Stimulated activated CD4-positive, alpha-beta T cell treated with anti-CD3 and anti-CD28 coated beads, Interleukin-12 subunit alpha, Interleukin-12 subunit beta, amount 100 ng/mL, for 24 hours (primary cell): ENCODE measurements at regions not wholly inside any gene's neighbourhood (a gene's known extent, or its start where the extent isn't known, plus 50 kb on each side); places are given as distances from the start of the nearest gene placed in this dataset.

Source experiments
- DNase-seq, 2 experiments: peaks; one replicate each; pipeline ENCODE4 v3.0.0-alpha.2; 2020; ENCODE audit warnings: low read depth in 2 of 2

GRCh38 chr4:104795264-104795939, 300.7 kb upstream of the CXXC4 start:
- DNase-seq, result no peak

- DNase-seq, result no peak
Observed at GRCh38 chr4:104811727-104812126, 317.0 kb upstream of the CXXC4 start.

- DNase-seq, result no peak
Observed at GRCh38 chr4:104815665-104816064, 321.0 kb upstream of the CXXC4 start.

GRCh38 chr4:104818579-104818978, 323.9 kb upstream of the CXXC4 start:
- no peak for DNase-seq

- DNase-seq, result no peak
Observed at GRCh38 chr4:104826171-104826570, 320.5 kb upstream of the TET2 start.

- no peak for DNase-seq
Observed at GRCh38 chr4:104829761-104830160, 316.9 kb upstream of the TET2 start.

- DNase-seq, result no peak
Observed at GRCh38 chr4:104848597-104849225, 298.0 kb upstream of the TET2 start.

GRCh38 chr4:104859601-104860237, 287.0 kb upstream of the TET2 start:
- DNase-seq, result no peak

GRCh38 chr4:104860238-104861123, 286.2 kb upstream of the TET2 start:
- DNase-seq, result peak; percentile 1 to 30

GRCh38 chr4:104866809-104867208, 279.9 kb upstream of the TET2 start:
- no peak for DNase-seq

- no peak for DNase-seq
Observed at GRCh38 chr4:104868533-104868932, 278.1 kb upstream of the TET2 start.

- no peak for DNase-seq
Observed at GRCh38 chr4:104868958-104869357, 277.7 kb upstream of the TET2 start.

- no peak for DNase-seq
Observed at GRCh38 chr4:104869831-104870230, 276.8 kb upstream of the TET2 start.

GRCh38 chr4:104870495-104871233, 276.0 kb upstream of the TET2 start:
- DNase-seq, result no peak

GRCh38 chr4:104878936-104879335, 267.7 kb upstream of the TET2 start:
- DNase-seq, result no peak

- no peak for DNase-seq
Observed at GRCh38 chr4:104879367-104879766, 267.3 kb upstream of the TET2 start.

- no peak for DNase-seq
Observed at GRCh38 chr4:104879854-104880253, 266.8 kb upstream of the TET2 start.

GRCh38 chr4:104881136-104881886, 265.4 kb upstream of the TET2 start:
- DNase-seq, result no peak

- no peak for DNase-seq
Observed at GRCh38 chr4:104890598-104891275, 255.9 kb upstream of the TET2 start.
